GM19238 (cell line): ENCODE measurements at regions not wholly inside any gene's neighbourhood (a gene's known extent, or its start where the extent isn't known, plus 50 kb on each side); places are given as distances from the start of the nearest gene placed in this dataset.
"Not testable (repeated sequence)": the region's sequence is repeated elsewhere in the genome, so short reads cannot be mapped to it uniquely, and the experiment has no call there.

ENCODE experiments used
- DNase-seq: peaks from one replicate; pipeline ENCODE4 v3.0.0; 2011; ENCODE audit warnings: low spot score; ENCODE audit not compliant: insufficient read length

GRCh38 chr21:17371450-17371849 is 141.4 kb upstream of the CXADR start:
- DNase-seq: no peak

DNA sequence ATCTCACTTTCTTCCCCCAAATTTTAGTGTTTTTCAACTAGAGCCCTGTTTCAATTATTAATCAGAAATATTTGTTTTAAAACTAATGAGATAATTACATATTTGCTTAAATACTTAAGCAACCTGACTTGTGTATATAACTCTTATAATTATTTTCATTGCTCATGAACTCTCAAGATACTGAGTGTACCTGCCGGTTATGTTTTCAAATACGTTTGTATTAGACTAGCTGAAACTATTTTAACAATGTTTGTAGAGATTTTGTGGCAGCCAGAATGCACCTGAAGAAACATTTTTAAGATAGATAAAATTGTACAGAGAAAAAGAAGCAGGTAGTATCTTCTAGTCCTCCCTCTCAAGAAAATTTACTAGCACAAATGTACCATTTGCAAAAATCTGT is 140.6 kb upstream of the CXADR start:
- no peak for DNase-seq

GRCh38 chr21:17386498-17386897 is 126.3 kb upstream of the CXADR start:
- no peak for DNase-seq

- peak; percentile 21 for DNase-seq
Observed at GRCh38 chr21:17387030-17387617, 125.7 kb upstream of the CXADR start.

GRCh38 chr21:17388226-17388625 is 124.6 kb upstream of the CXADR start:
- no peak for DNase-seq

- DNase-seq: no peak
Observed at GRCh38 chr21:17389311-17389710, 123.5 kb upstream of the CXADR start.

- no peak for DNase-seq
Observed at GRCh38 chr21:17390569-17390968, 122.3 kb upstream of the CXADR start.

DNA sequence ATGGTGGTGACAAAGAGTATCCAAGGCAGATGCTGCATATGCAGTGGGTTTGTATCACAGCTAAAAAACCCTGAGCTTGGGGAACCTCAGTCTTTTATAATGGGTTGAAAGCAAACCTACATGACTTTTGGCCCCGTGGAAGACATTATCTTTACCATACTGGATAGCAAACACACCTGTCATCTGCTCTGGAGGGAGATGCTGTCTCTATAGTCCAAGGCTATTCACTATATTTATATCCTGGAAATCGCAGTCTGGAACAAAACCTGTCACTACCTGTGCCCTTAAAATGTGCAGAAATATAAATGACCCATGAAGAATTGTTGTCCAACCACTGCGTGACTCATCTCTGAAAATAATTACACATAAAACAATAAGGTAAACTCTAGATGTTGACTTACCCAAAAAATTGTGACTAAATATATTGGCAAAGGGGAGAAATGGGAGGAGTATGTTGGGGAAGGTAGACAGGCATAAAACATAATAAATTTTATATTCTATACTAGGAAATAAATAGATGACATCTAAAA is 121.0 kb upstream of the CXADR start:
- no peak for DNase-seq

DNA sequence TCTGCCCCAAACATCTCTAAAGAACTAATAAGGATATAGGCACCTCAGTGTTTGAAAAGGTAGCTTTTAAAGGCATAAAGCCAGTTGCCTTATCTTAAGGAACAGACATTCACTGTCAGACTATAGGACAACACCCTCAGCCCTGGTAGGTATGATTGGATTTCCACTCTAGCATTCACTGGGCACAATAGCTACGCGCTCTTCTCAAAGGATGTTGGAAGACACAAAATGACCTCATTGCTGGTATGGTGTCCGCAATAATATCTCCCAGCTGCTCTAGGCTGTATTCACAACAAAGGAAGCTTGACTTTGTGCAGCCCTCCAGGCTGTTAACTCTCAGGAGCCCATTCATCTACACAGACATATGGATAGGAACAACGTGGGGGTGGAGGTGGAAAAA is 119.4 kb upstream of the CXADR start:
- no peak for DNase-seq

- DNase-seq: no peak
Observed at GRCh38 chr21:17396948-17397347, 115.9 kb upstream of the CXADR start.

DNA sequence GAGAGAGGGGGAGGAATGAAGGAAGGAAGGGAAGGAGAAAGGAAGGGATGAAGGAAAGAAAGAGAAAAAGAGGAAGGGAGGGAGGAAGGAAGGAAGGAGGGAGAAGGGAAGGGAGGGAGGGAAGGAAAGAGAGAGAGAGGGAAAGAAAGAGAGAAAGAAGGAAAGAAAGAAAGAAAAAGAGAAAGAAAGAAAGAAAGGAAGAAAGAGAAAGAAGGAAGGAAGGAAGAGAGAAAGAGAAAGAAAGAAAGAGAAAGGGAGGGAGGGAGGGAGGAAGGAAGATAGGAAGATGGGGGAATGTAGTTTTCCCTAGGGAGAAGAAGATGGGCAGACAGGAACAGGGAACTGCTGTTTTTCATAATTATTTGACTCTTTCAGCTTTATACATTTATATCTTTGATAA is 115.1 kb upstream of the CXADR start:
- DNase-seq: no peak

GRCh38 chr21:17398954-17399353 is 113.9 kb upstream of the CXADR start:
- DNase-seq: not testable (repeated sequence)

DNA sequence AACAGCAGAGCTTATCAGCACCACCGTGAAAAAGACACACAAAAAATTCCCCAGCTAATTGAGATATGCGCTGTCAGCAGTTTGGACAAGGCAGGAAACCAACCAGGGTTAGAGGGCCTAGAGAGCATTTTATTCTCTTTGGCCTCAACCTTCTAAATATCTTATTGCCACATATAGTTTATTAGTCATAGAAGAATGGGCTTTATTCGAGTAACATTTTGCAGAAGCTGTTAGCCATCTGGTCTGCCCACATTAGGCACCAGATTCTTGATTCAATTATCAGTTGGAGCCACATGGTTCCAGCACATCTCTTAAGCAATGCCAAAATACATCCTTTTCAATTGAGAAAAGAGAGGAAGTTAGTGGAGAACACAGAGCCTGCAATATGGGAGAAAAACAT is 109.9 kb upstream of the CXADR start:
- DNase-seq: no peak

DNA sequence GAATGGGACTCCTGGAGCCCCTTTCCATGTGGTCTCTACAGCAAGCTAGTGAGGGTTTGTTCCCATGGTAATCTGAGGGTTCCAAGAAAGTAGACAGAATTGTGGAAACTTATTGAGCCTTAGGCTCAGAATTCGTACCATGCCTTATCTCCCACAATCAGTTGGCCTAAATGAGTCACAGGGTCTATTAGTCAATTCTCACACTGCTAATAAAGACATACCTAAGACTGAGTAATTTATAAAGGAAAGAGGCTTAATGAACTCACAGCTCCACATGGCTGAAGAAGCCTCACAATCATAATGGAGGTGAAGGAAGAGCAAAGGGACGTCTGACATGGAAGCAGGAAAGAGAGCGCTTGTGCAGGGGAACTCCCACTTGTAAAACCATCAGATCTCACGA is 106.6 kb upstream of the CXADR start:
- DNase-seq: no peak

DNA sequence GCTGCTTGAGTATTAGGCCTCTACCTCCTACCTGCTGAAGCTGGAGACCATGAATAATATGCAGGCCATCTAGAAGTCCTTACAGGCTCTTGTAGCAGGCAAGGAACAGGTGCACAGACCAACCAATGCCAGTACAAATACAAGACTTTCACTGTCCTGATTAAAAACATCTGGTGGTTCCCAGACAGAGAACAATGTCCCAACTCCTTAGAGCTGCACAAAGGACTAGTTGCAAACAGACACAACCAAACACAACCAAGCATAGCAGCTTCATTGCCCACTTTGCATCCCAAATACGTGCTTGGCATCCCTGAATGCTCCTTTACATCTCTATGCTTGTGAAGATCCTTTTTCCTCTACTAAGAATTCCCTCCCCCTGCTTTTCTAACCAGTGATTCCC is 98.1 kb upstream of the CXADR start:
- DNase-seq: no peak

DNA sequence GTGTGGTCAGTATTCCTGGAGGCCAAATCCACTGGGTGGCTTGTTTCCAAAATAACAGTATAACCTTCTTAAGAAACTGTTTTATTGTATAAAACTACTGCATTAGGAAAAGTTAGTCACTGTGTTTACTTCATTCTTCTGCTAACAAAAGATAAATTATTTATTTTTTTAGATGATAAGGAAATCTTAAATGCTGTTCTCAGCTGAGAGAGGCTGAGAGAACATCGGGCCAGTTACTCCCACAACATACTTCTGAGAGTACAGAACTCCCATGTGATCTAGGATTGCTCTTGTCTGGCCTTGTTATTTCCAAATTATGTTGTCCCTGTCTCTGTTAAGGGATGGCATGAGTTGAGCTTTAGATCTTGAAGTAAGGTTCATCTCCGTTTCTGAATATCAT is 96.7 kb upstream of the CXADR start:
- DNase-seq: no peak

GRCh38 chr21:17422931-17423330 is 89.9 kb upstream of the CXADR start:
- no peak for DNase-seq

- DNase-seq: no peak
Observed at GRCh38 chr21:17427157-17427556, 85.7 kb upstream of the CXADR start.

DNA sequence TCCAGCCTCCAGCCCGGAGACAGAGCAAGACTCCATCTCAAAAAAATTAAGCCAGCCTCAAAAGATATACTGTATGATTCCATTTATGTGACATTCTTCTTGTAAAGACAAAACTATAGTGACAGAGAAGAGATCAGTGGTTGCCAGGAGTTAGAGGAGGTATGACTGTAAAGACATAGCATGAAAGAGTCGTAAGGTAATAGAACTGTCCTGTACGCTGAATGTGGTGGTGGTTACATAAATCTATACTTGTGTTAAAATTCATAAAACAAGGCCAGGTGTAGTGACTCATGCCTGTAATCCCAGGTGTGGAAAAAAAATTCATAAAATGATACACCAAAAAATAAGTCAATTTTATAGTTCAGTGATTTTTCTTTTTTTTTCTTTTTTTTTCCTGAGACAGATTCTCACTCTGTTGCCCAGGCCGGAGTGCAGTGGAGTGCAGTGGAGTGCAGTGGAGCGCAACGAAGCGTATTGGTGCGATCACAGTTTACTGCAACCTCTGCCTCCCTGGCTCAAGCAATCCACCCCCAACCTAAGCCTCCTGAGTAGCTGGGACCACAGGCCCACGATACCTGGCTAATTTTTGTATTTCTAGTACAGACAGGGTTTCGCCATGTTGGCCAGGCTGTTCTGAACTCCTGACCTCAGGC is 84.9 kb upstream of the CXADR start:
- no peak for DNase-seq

DNA sequence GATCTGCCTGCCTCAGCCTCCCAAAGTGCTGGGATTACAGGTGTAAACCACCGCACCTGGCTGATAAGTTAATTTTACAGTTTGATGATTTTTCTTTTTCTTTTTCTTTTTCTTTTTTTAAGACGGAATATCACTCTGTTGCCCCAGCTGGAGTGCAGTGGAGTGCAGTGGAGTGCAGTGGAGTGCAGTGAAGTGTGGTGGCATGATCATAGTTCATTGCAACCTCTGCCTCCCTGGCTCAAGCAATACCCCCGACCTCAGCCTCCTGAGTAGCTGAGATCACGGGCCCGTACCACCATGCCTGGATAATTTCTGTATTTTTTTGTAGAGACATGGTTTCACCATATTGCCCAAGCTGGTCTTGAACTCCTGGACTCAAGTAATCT is 84.4 kb upstream of the CXADR start:
- no peak for DNase-seq

GRCh38 chr21:17428980-17429379 is 83.9 kb upstream of the CXADR start:
- DNase-seq: no peak

- DNase-seq: no peak
Observed at GRCh38 chr21:17429936-17430335, 82.9 kb upstream of the CXADR start.

- DNase-seq: no peak
Observed at GRCh38 chr21:17432732-17433057, 80.1 kb upstream of the CXADR start.

DNA sequence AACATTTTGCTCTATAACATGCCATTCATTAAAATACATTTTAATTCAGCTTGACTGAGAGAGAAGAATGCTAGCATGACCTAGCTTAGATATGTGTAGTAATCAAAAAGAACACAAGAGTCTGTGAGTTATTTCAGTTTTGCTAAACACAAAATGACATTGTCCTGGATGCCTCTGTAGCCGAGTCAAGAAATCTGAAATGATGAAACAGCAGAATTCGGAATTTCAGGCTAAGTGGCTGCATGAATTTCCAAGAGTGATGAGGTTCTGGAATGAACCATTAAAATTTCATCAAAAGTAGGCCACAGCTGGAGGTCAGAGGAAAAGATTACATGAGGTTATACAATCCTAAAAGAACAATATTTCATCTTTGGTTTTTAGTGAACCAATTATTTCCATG is 79.1 kb upstream of the CXADR start:
- DNase-seq: no peak
